ENCODE measurements at regions not wholly inside any gene's neighbourhood (a gene's known extent, or its start where the extent isn't known, plus 50 kb on each side); places are given as distances from the start of the nearest gene placed in this dataset.

GRCh38 chr6:106746652-106747051 is 117.3 kb downstream of the QRSL1 start:
- H2BK12ac ChIP-seq (ENCODE audit: low read length), result no peak overlapping the region
- H3K27ac ChIP-seq (replicated peaks; ENCODE audit: low read length), result no peak overlapping the region
- no peak overlapping the region for H2BK5ac ChIP-seq (ENCODE audit: low read length)
- no peak overlapping the region for H3K23ac ChIP-seq (ENCODE audit: low read depth, low read length, poor library complexity)
- H3K4me2 ChIP-seq (ENCODE audit: insufficient read depth, low read length, poor library complexity, severe bottlenecking), result no peak overlapping the region
- no CpG with 5 or more reads among the region's 3 CpGs for WGBS, 2 donors (ENCODE audit: extremely low coverage in 2 of 2, insufficient read length in 2 of 2, insufficient replicate concordance in 1 of 2)
- no peak overlapping the region for H2AFZ ChIP-seq (ENCODE audit: low read length)
- H3K79me1 ChIP-seq (ENCODE audit: low read depth, low read length), result no peaks in the 10 kb centered on the region
- H2BK120ac ChIP-seq (ENCODE audit: low read depth, low read length), result no peak overlapping the region
- no peaks in the 10 kb centered on the region for H3K36me3 ChIP-seq (replicated peaks in 1 of 2; ENCODE audit: control insufficient read depth in 2 of 2, insufficient read depth in 2 of 2, low read length in 2 of 2)
- no peak overlapping the region for H2BK15ac ChIP-seq (ENCODE audit: low read length)
- H2AK5ac ChIP-seq (ENCODE audit: low read depth, low read length), result no peak overlapping the region
- no peak overlapping the region for H4K91ac ChIP-seq (ENCODE audit: low read depth, low read length, poor library complexity)
- no peak overlapping the region for H3K4ac ChIP-seq (ENCODE audit: low read length)
- H3K9me3 ChIP-seq (replicated peaks in 1 of 2; ENCODE audit: control insufficient read depth in 2 of 2, insufficient read depth in 1 of 2, low read depth in 1 of 2, low read length in 2 of 2), result peaks cover 0 to 10% of the 10 kb centered on the region in 2 donors
- H3K9ac ChIP-seq (ENCODE audit: low read depth, low read length, poor library complexity), result no peak overlapping the region
- no peak for DNase-seq (ENCODE audit: low spot score)
- H3K27me3 ChIP-seq (ENCODE audit: control insufficient read depth in 3 of 3, insufficient read depth in 3 of 3, low read depth in 1 of 3, low read length in 3 of 3), result peaks cover 0 to 9% (median 2%) of the 10 kb centered on the region in 3 experiments
- H3K4me3 ChIP-seq (ENCODE audit: low read length in 2 of 2), result no peak overlapping the region
- no peak overlapping the region for H3K14ac ChIP-seq (ENCODE audit: low read length)
- no peak overlapping the region for H4K8ac ChIP-seq (ENCODE audit: low read depth, low read length)
- peaks cover 0 to 2% of the 10 kb centered on the region in 2 donors for H3K4me1 ChIP-seq (ENCODE audit: control insufficient read depth in 2 of 2, insufficient read depth in 1 of 2, low read depth in 1 of 2, low read length in 2 of 2)
- no peak overlapping the region for H3K18ac ChIP-seq (ENCODE audit: low read length)

DNA sequence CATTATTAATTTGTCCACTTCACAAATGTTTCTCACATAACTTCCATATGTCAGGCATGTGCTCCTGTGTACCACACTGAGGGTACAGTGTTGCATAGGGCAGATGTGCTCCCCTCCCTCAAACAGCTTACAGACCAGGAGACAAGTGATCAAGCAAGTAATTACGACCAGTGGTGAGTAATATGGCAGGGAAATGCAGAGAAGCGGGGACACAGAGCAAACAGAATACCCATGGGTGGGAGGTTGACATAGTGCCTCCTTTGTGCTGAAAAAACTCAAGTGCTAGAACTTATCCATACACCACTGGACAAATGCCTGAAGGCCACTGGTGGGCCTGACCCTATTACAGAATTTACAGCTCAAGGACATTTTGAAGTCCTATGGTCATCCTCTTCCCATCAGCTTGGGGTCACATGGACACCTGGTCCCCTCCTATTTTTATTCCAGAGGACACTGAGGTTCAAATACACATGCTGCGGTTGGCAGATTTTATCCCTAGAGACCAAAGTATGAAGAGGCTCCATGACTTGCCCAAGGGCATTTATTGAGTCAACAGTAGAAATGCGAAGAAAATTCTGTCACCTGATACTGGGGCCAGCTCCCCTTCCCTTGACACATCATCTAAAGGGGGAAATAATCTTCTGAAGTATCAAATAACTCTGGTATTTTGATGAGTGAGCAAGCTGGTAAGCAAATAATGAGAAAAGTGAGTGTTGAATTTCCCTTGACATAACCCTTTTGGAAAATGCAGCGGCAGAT is 116.6 kb downstream of the QRSL1 start:
- no peak overlapping the region for H3K9ac ChIP-seq (ENCODE audit: low read depth, low read length, poor library complexity)
- H3K79me1 ChIP-seq (ENCODE audit: low read depth, low read length), result no peaks in the 10 kb centered on the region
- H2AFZ ChIP-seq (ENCODE audit: low read length), result no peak overlapping the region
- H2BK15ac ChIP-seq (ENCODE audit: low read length), result no peak overlapping the region
- no peak overlapping the region for H4K8ac ChIP-seq (ENCODE audit: low read depth, low read length)
- no peak for DNase-seq (ENCODE audit: low spot score)
- no peak overlapping the region for H3K4me3 ChIP-seq (ENCODE audit: low read length in 2 of 2)
- WGBS, 2 donors (ENCODE audit: extremely low coverage in 2 of 2, insufficient read length in 2 of 2, insufficient replicate concordance in 1 of 2), result no CpG with 5 or more reads among the region's 5 CpGs
- H3K4me1 ChIP-seq (ENCODE audit: control insufficient read depth in 2 of 2, insufficient read depth in 1 of 2, low read depth in 1 of 2, low read length in 2 of 2), result peaks cover 0 to 2% of the 10 kb centered on the region in 2 donors
- H3K4me2 ChIP-seq (ENCODE audit: insufficient read depth, low read length, poor library complexity, severe bottlenecking), result no peak overlapping the region
- H3K27me3 ChIP-seq (ENCODE audit: control insufficient read depth in 3 of 3, insufficient read depth in 3 of 3, low read depth in 1 of 3, low read length in 3 of 3), result peaks cover 0 to 9% (median 2%) of the 10 kb centered on the region in 3 experiments
- H2BK120ac ChIP-seq (ENCODE audit: low read depth, low read length), result no peak overlapping the region
- H3K27ac ChIP-seq (replicated peaks; ENCODE audit: low read length), result no peak overlapping the region
- H3K4ac ChIP-seq (ENCODE audit: low read length), result no peak overlapping the region
- H3K18ac ChIP-seq (ENCODE audit: low read length), result no peak overlapping the region
- H2BK12ac ChIP-seq (ENCODE audit: low read length), result no peak overlapping the region
- no peak overlapping the region for H4K91ac ChIP-seq (ENCODE audit: low read depth, low read length, poor library complexity)
- H3K23ac ChIP-seq (ENCODE audit: low read depth, low read length, poor library complexity), result no peak overlapping the region
- H3K9me3 ChIP-seq (replicated peaks in 1 of 2; ENCODE audit: control insufficient read depth in 2 of 2, insufficient read depth in 1 of 2, low read depth in 1 of 2, low read length in 2 of 2), result peaks cover 0 to 10% of the 10 kb centered on the region in 2 donors
- H2BK5ac ChIP-seq (ENCODE audit: low read length), result no peak overlapping the region
- H3K14ac ChIP-seq (ENCODE audit: low read length), result no peak overlapping the region
- H3K36me3 ChIP-seq (replicated peaks in 1 of 2; ENCODE audit: control insufficient read depth in 2 of 2, insufficient read depth in 2 of 2, low read length in 2 of 2), result no peaks in the 10 kb centered on the region
- no peak overlapping the region for H2AK5ac ChIP-seq (ENCODE audit: low read depth, low read length)

- no peak overlapping the region for H3K9ac ChIP-seq (ENCODE audit: low read depth, low read length, poor library complexity)
- no peak overlapping the region for H2BK5ac ChIP-seq (ENCODE audit: low read length)
- no peak overlapping the region for H3K4me3 ChIP-seq (ENCODE audit: low read length in 2 of 2)
- no peak overlapping the region for H2AFZ ChIP-seq (ENCODE audit: low read length)
- no peak overlapping the region for H3K14ac ChIP-seq (ENCODE audit: low read length)
- H3K79me1 ChIP-seq (ENCODE audit: low read depth, low read length), result no peaks in the 10 kb centered on the region
- no peak overlapping the region for H2BK12ac ChIP-seq (ENCODE audit: low read length)
- no peaks in the 10 kb centered on the region for H3K36me3 ChIP-seq (replicated peaks in 1 of 2; ENCODE audit: control insufficient read depth in 2 of 2, insufficient read depth in 2 of 2, low read length in 2 of 2)
- DNase-seq (ENCODE audit: low spot score), result no peak
- peaks cover 0 to 10% of the 10 kb centered on the region in 2 donors for H3K9me3 ChIP-seq (replicated peaks in 1 of 2; ENCODE audit: control insufficient read depth in 2 of 2, insufficient read depth in 1 of 2, low read depth in 1 of 2, low read length in 2 of 2)
- no peak overlapping the region for H4K91ac ChIP-seq (ENCODE audit: low read depth, low read length, poor library complexity)
- H3K27ac ChIP-seq (replicated peaks; ENCODE audit: low read length), result no peak overlapping the region
- no peak overlapping the region for H3K4me2 ChIP-seq (ENCODE audit: insufficient read depth, low read length, poor library complexity, severe bottlenecking)
- H4K8ac ChIP-seq (ENCODE audit: low read depth, low read length), result no peak overlapping the region
- no CpG with 5 or more reads among the region's 3 CpGs for WGBS, 2 donors (ENCODE audit: extremely low coverage in 2 of 2, insufficient read length in 2 of 2, insufficient replicate concordance in 1 of 2)
- H2BK15ac ChIP-seq (ENCODE audit: low read length), result no peak overlapping the region
- H3K23ac ChIP-seq (ENCODE audit: low read depth, low read length, poor library complexity), result no peak overlapping the region
- no peak overlapping the region for H3K4ac ChIP-seq (ENCODE audit: low read length)
- H2BK120ac ChIP-seq (ENCODE audit: low read depth, low read length), result no peak overlapping the region
- H3K4me1 ChIP-seq (ENCODE audit: control insufficient read depth in 2 of 2, insufficient read depth in 1 of 2, low read depth in 1 of 2, low read length in 2 of 2), result peaks cover 0 to 2% of the 10 kb centered on the region in 2 donors
- peaks cover 0 to 9% (median 2%) of the 10 kb centered on the region in 3 experiments for H3K27me3 ChIP-seq (ENCODE audit: control insufficient read depth in 3 of 3, insufficient read depth in 3 of 3, low read depth in 1 of 3, low read length in 3 of 3)
- H2AK5ac ChIP-seq (ENCODE audit: low read depth, low read length), result no peak overlapping the region
- H3K18ac ChIP-seq (ENCODE audit: low read length), result no peak overlapping the region
Observed at GRCh38 chr6:106745197-106745770, 115.9 kb downstream of the QRSL1 start.

DNA sequence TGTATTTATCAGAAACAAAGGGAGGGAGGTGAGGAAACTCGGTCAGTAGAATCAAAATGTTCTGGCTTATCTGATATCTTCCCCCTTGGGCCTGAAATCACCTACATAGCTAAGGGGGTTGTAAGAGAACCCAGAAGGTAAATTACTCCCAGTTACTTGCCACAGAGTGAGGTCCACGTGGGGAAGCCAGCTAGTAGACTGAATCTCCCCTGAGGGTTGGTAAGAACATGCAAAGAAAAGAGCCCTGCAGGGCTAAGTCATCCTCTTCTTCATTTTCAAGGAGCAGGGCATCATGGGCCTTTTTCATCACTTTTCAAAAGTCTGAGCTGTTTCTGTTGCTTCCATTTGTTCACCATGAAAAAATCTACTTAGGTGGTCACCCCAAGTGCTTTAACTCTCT is 115.4 kb downstream of the QRSL1 start:
- H3K36me3 ChIP-seq (replicated peaks in 1 of 2; ENCODE audit: control insufficient read depth in 2 of 2, insufficient read depth in 2 of 2, low read length in 2 of 2), result no peaks in the 10 kb centered on the region
- H4K91ac ChIP-seq (ENCODE audit: low read depth, low read length, poor library complexity), result no peak overlapping the region
- H2BK12ac ChIP-seq (ENCODE audit: low read length), result no peak overlapping the region
- H2AK5ac ChIP-seq (ENCODE audit: low read depth, low read length), result no peak overlapping the region
- H3K14ac ChIP-seq (ENCODE audit: low read length), result no peak overlapping the region
- peaks cover 0 to 2% of the 10 kb centered on the region in 2 donors for H3K4me1 ChIP-seq (ENCODE audit: control insufficient read depth in 2 of 2, insufficient read depth in 1 of 2, low read depth in 1 of 2, low read length in 2 of 2)
- H3K9me3 ChIP-seq (replicated peaks in 1 of 2; ENCODE audit: control insufficient read depth in 2 of 2, insufficient read depth in 1 of 2, low read depth in 1 of 2, low read length in 2 of 2), result peaks cover 0 to 10% of the 10 kb centered on the region in 2 donors
- H2AFZ ChIP-seq (ENCODE audit: low read length), result no peak overlapping the region
- no peak overlapping the region for H3K4ac ChIP-seq (ENCODE audit: low read length)
- H2BK5ac ChIP-seq (ENCODE audit: low read length), result no peak overlapping the region
- no peak overlapping the region for H3K4me3 ChIP-seq (ENCODE audit: low read length in 2 of 2)
- H3K18ac ChIP-seq (ENCODE audit: low read length), result no peak overlapping the region
- no peak overlapping the region for H3K23ac ChIP-seq (ENCODE audit: low read depth, low read length, poor library complexity)
- no peak overlapping the region for H4K8ac ChIP-seq (ENCODE audit: low read depth, low read length)
- peaks cover 0 to 5% (median 1%) of the 10 kb centered on the region in 3 experiments for H3K27me3 ChIP-seq (ENCODE audit: control insufficient read depth in 3 of 3, insufficient read depth in 3 of 3, low read depth in 1 of 3, low read length in 3 of 3)
- no peak overlapping the region for H2BK15ac ChIP-seq (ENCODE audit: low read length)
- DNase-seq (ENCODE audit: low spot score), result no peak
- H2BK120ac ChIP-seq (ENCODE audit: low read depth, low read length), result no peak overlapping the region
- no peak overlapping the region for H3K27ac ChIP-seq (replicated peaks; ENCODE audit: low read length)
- no CpG with 5 or more reads among the region's 2 CpGs for WGBS, 2 donors (ENCODE audit: extremely low coverage in 2 of 2, insufficient read length in 2 of 2, insufficient replicate concordance in 1 of 2)
- H3K4me2 ChIP-seq (ENCODE audit: insufficient read depth, low read length, poor library complexity, severe bottlenecking), result no peak overlapping the region
- no peaks in the 10 kb centered on the region for H3K79me1 ChIP-seq (ENCODE audit: low read depth, low read length)
- no peak overlapping the region for H3K9ac ChIP-seq (ENCODE audit: low read depth, low read length, poor library complexity)

All from neuronal stem cell (in vitro differentiated cells).